IMR-90 (cell line): ENCODE measurements at regions not wholly inside any gene's neighbourhood (a gene's known extent, or its start where the extent isn't known, plus 50 kb on each side); places are given as distances from the start of the nearest gene placed in this dataset.

Source experiments
- ATAC-seq: fragments of 200-7000 bp; cut with Tn5 transposase; 2 replicates; pipeline ENCODE4 v1.9.1; 2020; ENCODE audit warnings: low read depth, mild to moderate bottlenecking, moderate library complexity
- BruUV-seq: library from RNA; stranded (reverse); fragments of 400-500 nt; replicated peaks from 2 replicates; lab custom pipeline; 2021; lab: Mats Ljungman, UMichigan
- CTCF ChIA-PET: fragments of 300-600 bp; formaldehyde crosslinking; extraction: SDS; loops from one replicate; lab custom pipeline; 2021; ENCODE audit warnings: antibody characterized with exemption; lab: Yijun Ruan, JAX
- POLR2A ChIA-PET: fragments of 300-600 bp; sonication (Branson Sonifier 250); formaldehyde crosslinking; loops from one replicate; lab custom pipeline; 2022; ENCODE audit warnings: antibody characterized with exemption; ENCODE audit not compliant: unreplicated experiment; lab: Charles Lee
- DNase-seq: peaks from one replicate; pipeline ENCODE4 v3.0.0; 2013
- H2AFZ ChIP-seq: replicated peaks from 2 replicates; pipeline ENCODE3; 2013; ENCODE audit warnings: low read length, mild to moderate bottlenecking; ENCODE audit not compliant: poor library complexity
- H2AK5ac ChIP-seq: 2 replicates; pipeline ENCODE4 v1.6.1; 2013; ENCODE audit warnings: low read depth, low read length, inconsistent platforms
- H2AK9ac ChIP-seq: replicated peaks from 2 replicates; pipeline ENCODE3; 2013; ENCODE audit warnings: mild to moderate bottlenecking, low read depth, low read length, moderate library complexity; ENCODE audit not compliant: poor library complexity
- H2BK120ac ChIP-seq: 2 replicates; pipeline ENCODE4 v1.6.1; 2013; ENCODE audit warnings: low read depth, low read length, inconsistent platforms
- H2BK15ac ChIP-seq: 3 replicates; pipeline ENCODE4 v1.6.1; 2013; ENCODE audit warnings: low read depth, low read length, inconsistent platforms
- H2BK20ac ChIP-seq: 2 replicates; pipeline ENCODE4 v1.6.1; 2013; ENCODE audit warnings: low read depth, mild to moderate bottlenecking, inconsistent platforms, low read length, moderate library complexity
- H2BK5ac ChIP-seq: 2 replicates; pipeline ENCODE4 v1.6.1; 2013; ENCODE audit warnings: mild to moderate bottlenecking, low read depth, low read length, inconsistent platforms; ENCODE audit not compliant: poor library complexity, severe bottlenecking
- H3K14ac ChIP-seq: replicated peaks from 2 replicates; pipeline ENCODE4 v1.6.1; 2013; ENCODE audit warnings: low read depth, low read length, inconsistent platforms
- H3K18ac ChIP-seq: 2 replicates; pipeline ENCODE4 v1.6.1; 2013; ENCODE audit warnings: low read depth, low read length, control low read depth
- H3K23ac ChIP-seq: 2 replicates; pipeline ENCODE4 v1.6.1; 2013; ENCODE audit warnings: low read depth, low read length, inconsistent platforms
- H3K27ac ChIP-seq: 2 replicates; pipeline ENCODE4 v1.5.1; 2013; ENCODE audit warnings: mild to moderate bottlenecking, control low read depth, low read length; ENCODE audit not compliant: insufficient read depth
- H3K27me3 ChIP-seq: 2 replicates; pipeline ENCODE4 v1.6.1; 2013; ENCODE audit warnings: low read length; ENCODE audit not compliant: control insufficient read depth, insufficient read depth
- H3K36me3 ChIP-seq: 2 replicates; pipeline ENCODE4 v1.6.1; 2013; ENCODE audit warnings: low read length, mixed read lengths; ENCODE audit not compliant: control insufficient read depth, insufficient read depth
- H3K4ac ChIP-seq: 2 replicates; pipeline ENCODE4 v1.6.1; 2013; ENCODE audit warnings: low read depth, low read length, inconsistent platforms
- H3K4me1 ChIP-seq: 2 replicates; pipeline ENCODE4 v1.6.1; 2013; ENCODE audit warnings: low read length, mixed read lengths; ENCODE audit not compliant: control insufficient read depth, insufficient read depth
- H3K4me2 ChIP-seq: 2 replicates; pipeline ENCODE4 v1.6.1; 2013; ENCODE audit warnings: low read depth, mild to moderate bottlenecking, control low read depth, low read length, moderate library complexity
- H3K4me3 ChIP-seq: 2 replicates; pipeline ENCODE4 v1.5.1; 2013; ENCODE audit warnings: low read depth, mild to moderate bottlenecking, control low read depth, low read length, moderate library complexity; ENCODE audit not compliant: insufficient read depth
- H3K56ac ChIP-seq: 2 replicates; pipeline ENCODE4 v1.6.1; 2013; ENCODE audit warnings: low read length, inconsistent platforms; ENCODE audit not compliant: insufficient read depth; ENCODE audit errors: extremely low read depth
- H3K79me1 ChIP-seq, 2 experiments: 2 replicates each; pipeline ENCODE4 v1.6.1; 2013; ENCODE audit warnings: low read length in 2 of 2, inconsistent platforms in 1 of 2, low read depth in 1 of 2
- H3K9ac ChIP-seq: 2 replicates; pipeline ENCODE4 v1.6.1; 2013; ENCODE audit warnings: low read depth, low read length, control low read depth
- H3K9me1 ChIP-seq: 2 replicates; pipeline ENCODE4 v1.6.1; 2013; ENCODE audit warnings: low read length, inconsistent platforms; ENCODE audit not compliant: insufficient read depth
- H3K9me3 ChIP-seq: 2 replicates; pipeline ENCODE4 v1.6.1; 2013; ENCODE audit warnings: low read length; ENCODE audit not compliant: control insufficient read depth, insufficient read depth
- H4K20me1 ChIP-seq: 2 replicates; pipeline ENCODE4 v1.6.1; 2013; ENCODE audit warnings: low read length, inconsistent platforms; ENCODE audit not compliant: insufficient read depth
- H4K5ac ChIP-seq: 2 replicates; pipeline ENCODE4 v1.6.1; 2013; ENCODE audit warnings: mild to moderate bottlenecking, low read depth, low read length, control low read depth
- H4K8ac ChIP-seq, 2 experiments: 2 replicates each; pipeline ENCODE4 v1.6.1; 2013; ENCODE audit warnings: low read depth in 2 of 2, low read length in 2 of 2, control low read depth in 1 of 2, inconsistent platforms in 1 of 2
- H4K91ac ChIP-seq: 2 replicates; pipeline ENCODE4 v1.6.1; 2013; ENCODE audit warnings: low read depth, low read length, inconsistent platforms; ENCODE audit not compliant: insufficient read depth
- CEBPB ChIP-seq: IDR thresholded peaks from 2 replicates; pipeline ENCODE4 v1.6.1; 2012; ENCODE audit warnings: low read depth, low read length, improper control_type of control experiment
- CHD1 ChIP-seq: IDR thresholded peaks from 2 replicates; pipeline ENCODE4 v1.6.1; 2012; ENCODE audit warnings: low read depth, low read length, improper control_type of control experiment
- CTCF ChIP-seq: conservative IDR thresholded peaks from 2 replicates; pipeline ENCODE4 v1.5.1; 2012; ENCODE audit warnings: mild to moderate bottlenecking, low read depth, low read length, improper control_type of control experiment
- MAFK ChIP-seq: IDR thresholded peaks from 2 replicates; pipeline ENCODE4 v1.6.1; 2012; ENCODE audit warnings: low read depth, low read length, improper control_type of control experiment
- NFE2L2 ChIP-seq: fragments of 150-350 bp; IDR thresholded peaks from 2 replicates; pipeline ENCODE4 v1.6.1; 2016; ENCODE audit warnings: low read depth, mild to moderate bottlenecking, low read length
- RAD21 ChIP-seq: IDR thresholded peaks from 2 replicates; pipeline ENCODE4 v1.6.1; 2012; ENCODE audit warnings: low read length, improper control_type of control experiment
- RFX5 ChIP-seq: IDR thresholded peaks from 2 replicates; pipeline ENCODE4 v1.8.0; 2012; ENCODE audit warnings: low read depth, mild to moderate bottlenecking, low read length, moderate library complexity
- dilution Hi-C: fragments of 300-500 bp; cut with HindIII; formaldehyde crosslinking; loops from one replicate; pipeline ENCODE4 v1.14.3; 2018; ENCODE audit warnings: low sequenced_read_pairs; ENCODE audit not compliant: unreplicated experiment
- in situ Hi-C: fragments of 300-500 bp; cut with MboI; formaldehyde crosslinking; loops from 3 replicates; pipeline ENCODE4 v1.14.3; 2019; ENCODE audit warnings: low sequenced_read_pairs, inconsistent platforms, mixed read lengths
- intact Hi-C: fragments of 100-400 bp; cut with micrococcal nuclease; formaldehyde crosslinking; loops from 2 replicates; pipeline ENCODE4 v1.10.0; 2022

- dilution Hi-C loops (no loop called here), in situ Hi-C loops (no loop called here)
Measured at GRCh38 chr21:22691658-22692057, 1693.4 kb downstream of the NCAM2 start.

More at GRCh38 chr21:22691658-22692057, 1693.4 kb downstream of the NCAM2 start:
- Histone ChIP-seq H3K9me3 (peaks cover 2% of the 10 kb centered on the region), H2BK20ac (no peak overlapping the region), H2AK9ac (no peak overlapping the region), H2BK5ac (no peak overlapping the region), H3K14ac (no peak overlapping the region), H4K20me1 (no peaks in the 10 kb centered on the region), H4K5ac (no peak overlapping the region), H3K23ac (no peak overlapping the region), H4K8ac (no peak overlapping the region), H3K79me1 (no peaks in the 10 kb centered on the region), H3K4me1 (no peaks in the 10 kb centered on the region), H2AK5ac (no peak overlapping the region), H3K18ac (no peak overlapping the region), H2BK120ac (no peak overlapping the region), H3K9ac (no peak overlapping the region), H3K9me1 (no peaks in the 10 kb centered on the region), H3K56ac (no peak overlapping the region), H4K91ac (no peak overlapping the region), H3K27ac (no peak overlapping the region), H3K4me2 (no peak overlapping the region), H2AFZ (no peak overlapping the region), H3K4me3 (no peak overlapping the region), H2BK15ac (no peak overlapping the region), H3K36me3 (no peaks in the 10 kb centered on the region), H3K4ac (no peak overlapping the region), H3K27me3 (no peaks in the 10 kb centered on the region)
- ChIA-PET CTCF (no interaction called here), POLR2A (no interaction called here)
- BruUV-seq, result no TSS peak
- intact Hi-C loops, result no loop called here
- TF ChIP-seq RAD21 (no peak), CHD1 (no peak), CEBPB (no peak), CTCF (no peak), RFX5 (no peak), MAFK (no peak), NFE2L2 (no peak)
- DNase-seq (no peak), ATAC-seq (no peak)
